ENCODE measurements at regions not wholly inside any gene's neighbourhood (a gene's known extent, or its start where the extent isn't known, plus 50 kb on each side); places are given as distances from the start of the nearest gene placed in this dataset.
"Not testable (repeated sequence)": the region's sequence is repeated elsewhere in the genome, so short reads cannot be mapped to it uniquely, and the experiment has no call there.

DNA sequence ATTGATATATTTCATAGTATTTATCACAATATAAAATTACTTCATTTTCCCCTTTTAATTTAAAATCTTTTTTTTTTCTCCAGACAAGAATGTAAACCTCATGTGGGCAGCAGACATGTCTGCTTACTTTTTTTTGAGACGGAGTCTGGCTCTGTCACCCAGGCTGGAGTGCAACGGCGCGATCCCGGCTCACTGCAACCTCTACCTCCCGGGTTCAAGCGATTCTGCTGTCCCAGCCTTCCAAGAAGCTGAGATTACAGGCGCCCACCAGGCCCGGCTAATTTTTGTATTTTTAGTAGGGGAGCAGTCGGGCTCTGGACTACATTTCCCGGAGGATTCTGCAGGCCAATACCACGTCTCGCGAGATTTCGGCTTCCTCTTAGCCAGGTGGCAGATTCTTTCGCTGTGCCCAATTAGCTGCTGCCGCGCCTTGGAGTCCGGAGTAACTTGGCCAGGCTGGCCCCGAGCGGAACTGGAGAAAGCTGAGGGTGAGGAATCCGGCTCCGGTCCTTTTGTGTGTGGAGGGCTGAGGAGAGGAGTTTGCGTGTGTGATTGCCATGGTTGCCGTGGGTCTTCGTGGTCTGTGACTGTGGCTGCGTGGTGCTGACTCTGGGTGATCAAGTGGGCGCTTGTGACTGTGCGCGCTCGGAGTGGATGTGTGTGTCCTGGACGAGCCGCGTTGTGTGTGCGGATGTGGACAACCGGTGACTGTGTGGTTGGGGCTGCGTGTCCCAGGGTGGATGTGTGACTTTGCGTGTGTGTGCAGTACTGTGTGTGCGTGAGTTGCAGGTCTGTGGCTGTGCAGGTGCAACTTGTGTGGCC is 313.0 kb upstream of the ZNF337 start:
- H3K27me3 Mint-ChIP-seq (ENCODE audit: low read depth in 3 of 3): not testable (repeated sequence)
- peak overlapping the region; percentile 92 to 96 (median 93) for H3K4me3 Mint-ChIP-seq

DNA sequence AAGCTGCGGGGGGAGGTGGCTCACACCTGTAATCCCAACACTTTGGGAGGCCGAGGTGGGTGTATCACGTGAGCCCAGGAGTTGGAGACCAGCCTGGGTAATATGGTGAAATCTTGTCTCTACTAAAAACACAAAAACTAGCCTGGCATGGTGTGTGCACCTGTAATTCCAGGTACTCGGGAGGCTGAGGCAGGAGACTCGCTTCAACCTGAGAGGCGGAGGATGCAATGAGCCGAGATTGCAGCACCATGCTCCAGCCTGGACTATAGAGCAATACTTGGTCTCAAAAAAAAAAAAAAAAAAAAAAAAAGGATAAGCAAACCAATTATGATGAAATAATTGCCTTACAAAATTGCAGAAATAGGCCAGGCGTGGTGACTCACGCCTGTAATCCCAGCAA is 311.4 kb upstream of the ZNF337 start:
- not testable (repeated sequence) for H3K4me3 Mint-ChIP-seq; H3K27ac Mint-ChIP-seq; H3K27me3 Mint-ChIP-seq (ENCODE audit: low read depth in 3 of 3); H3K9me3 Mint-ChIP-seq; H3K36me3 Mint-ChIP-seq; DNase-seq
- peaks cover 10 to 12% of the 10 kb centered on the region in 2 donors for H3K4me1 Mint-ChIP-seq

More for the DNA sequence above, 313.0 kb upstream of the ZNF337 start:
- DNase-seq: peak; percentile 65 to 73 (median 70)
- peaks cover 10 to 12% of the 10 kb centered on the region in 2 donors for H3K4me1 Mint-ChIP-seq
- H3K9me3 Mint-ChIP-seq, H3K36me3 Mint-ChIP-seq: not testable (repeated sequence)
- peak overlapping the region; percentile 83 to 97 (median 92) for H3K27ac Mint-ChIP-seq

DNA sequence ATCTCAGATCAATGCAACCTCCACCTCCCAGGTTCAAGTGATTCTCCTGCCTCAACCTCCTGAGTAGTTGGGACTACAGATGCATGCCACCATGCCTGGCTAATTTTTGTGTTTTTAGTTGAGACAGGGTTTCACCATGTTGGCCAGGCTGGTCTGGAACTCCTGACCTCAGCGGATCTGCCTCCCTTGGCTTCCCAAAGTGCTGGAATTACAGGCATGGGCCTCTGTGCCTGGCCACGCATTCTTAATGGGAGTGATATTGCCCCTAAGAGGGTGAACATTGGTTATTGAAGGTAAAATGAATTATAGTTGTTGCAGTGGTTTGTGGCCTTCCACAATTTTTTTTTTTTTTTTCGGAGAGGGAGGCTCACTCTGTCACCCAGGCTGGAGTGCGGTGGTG is 309.5 kb upstream of the ZNF337 start:
- not testable (repeated sequence) for DNase-seq; H3K4me3 Mint-ChIP-seq; H3K9me3 Mint-ChIP-seq; H3K27me3 Mint-ChIP-seq (ENCODE audit: low read depth in 3 of 3); H3K36me3 Mint-ChIP-seq; H3K27ac Mint-ChIP-seq
- peaks cover 10 to 12% of the 10 kb centered on the region in 2 donors for H3K4me1 Mint-ChIP-seq

DNA sequence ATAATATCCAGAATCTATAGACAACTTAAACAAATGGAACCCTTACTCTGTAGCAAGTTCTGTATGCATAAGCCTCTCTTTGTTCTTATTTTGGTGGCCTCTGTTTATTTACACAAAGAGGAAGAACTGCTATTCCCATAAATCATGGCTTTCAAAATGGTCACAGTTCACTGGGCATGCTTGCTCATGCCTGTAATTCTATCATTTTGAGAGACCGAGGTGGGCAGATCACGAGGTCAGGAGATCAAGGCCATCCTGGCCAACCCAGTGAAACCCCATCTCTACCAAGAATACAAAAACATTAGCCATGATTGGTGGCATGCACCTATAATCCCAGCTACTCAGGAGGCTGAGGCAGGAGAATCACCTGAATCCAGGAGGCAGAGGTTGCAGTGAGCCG is 307.3 kb upstream of the ZNF337 start:
- H3K27ac Mint-ChIP-seq; H3K36me3 Mint-ChIP-seq; H3K27me3 Mint-ChIP-seq (ENCODE audit: low read depth in 3 of 3); H3K9me3 Mint-ChIP-seq; DNase-seq; H3K4me1 Mint-ChIP-seq; H3K4me3 Mint-ChIP-seq: not testable (repeated sequence)

DNA sequence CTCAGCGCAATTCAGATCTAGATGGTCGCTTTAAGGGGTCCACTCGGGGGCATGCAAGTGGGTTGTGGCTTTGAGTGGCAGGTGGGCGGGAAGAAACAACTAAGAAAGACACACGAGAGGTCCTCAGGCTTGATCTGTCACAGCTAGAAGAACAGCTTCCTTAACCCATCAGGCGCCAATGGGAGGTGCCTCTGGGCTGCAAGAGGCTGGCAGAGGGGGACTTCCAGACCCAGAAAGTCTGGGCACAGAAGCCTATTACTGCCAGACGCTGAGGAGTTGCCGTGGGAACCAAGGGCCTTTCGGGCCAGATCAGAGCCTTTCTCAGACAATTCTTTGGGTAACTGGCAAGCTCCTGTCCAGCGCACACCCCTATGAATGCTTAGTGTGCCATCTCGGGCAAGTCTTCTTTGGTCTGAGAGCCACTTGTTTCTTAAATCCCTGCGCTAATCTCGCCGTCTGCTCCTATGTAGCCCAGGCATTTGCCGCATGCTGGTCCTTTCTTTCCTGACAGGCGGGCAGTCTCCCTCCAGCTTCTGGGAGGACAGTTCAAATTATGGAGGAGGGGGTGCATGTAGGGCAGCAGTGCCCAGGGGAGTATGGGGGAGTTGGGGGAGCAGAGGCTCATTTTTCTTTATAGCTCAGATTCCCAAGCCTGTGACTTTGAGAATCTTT is 300.9 kb upstream of the ZNF337 start:
- H3K9me3 Mint-ChIP-seq; H3K27me3 Mint-ChIP-seq (ENCODE audit: low read depth in 3 of 3); H3K4me3 Mint-ChIP-seq; H3K36me3 Mint-ChIP-seq; DNase-seq; H3K4me1 Mint-ChIP-seq: not testable (repeated sequence)
- H3K27ac Mint-ChIP-seq: peak overlapping the region in 1 of 6 donors; percentile 65

DNA sequence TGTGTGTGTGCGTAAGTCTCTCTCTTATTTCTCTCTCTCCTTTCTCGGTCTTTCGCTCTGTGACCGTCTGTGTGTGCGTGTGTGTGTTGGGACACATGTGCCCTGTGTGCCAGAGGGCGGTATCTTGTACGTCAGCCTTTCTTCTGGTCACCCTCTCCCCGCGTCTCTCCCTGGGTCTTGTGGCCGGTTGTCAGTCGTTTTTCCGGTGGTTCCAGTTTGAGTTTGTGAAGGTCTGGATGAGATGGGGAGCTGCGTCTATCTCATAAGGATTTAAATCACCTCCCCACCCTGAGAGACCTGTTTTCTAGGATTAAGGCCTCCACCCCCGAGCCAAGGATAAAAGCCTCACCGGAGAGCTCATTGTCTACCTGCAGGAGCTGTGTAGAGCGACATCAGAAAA is 295.5 kb upstream of the ZNF337 start:
- Mint-ChIP-seq H3K27ac (no peak overlapping the region), H3K36me3 (peaks cover 0 to 16% (median 5%) of the 10 kb centered on the region in 3 donors), H3K4me3 (no peak overlapping the region), H3K27me3 (ENCODE audit: low read depth in 3 of 3) (peaks cover 3 to 5% (median 4%) of the 10 kb centered on the region in 3 donors), H3K9me3 (no peaks in the 10 kb centered on the region), H3K4me1 (peaks cover 10 to 23% of the 10 kb centered on the region in 2 donors)
- DNase-seq: no peak

DNA sequence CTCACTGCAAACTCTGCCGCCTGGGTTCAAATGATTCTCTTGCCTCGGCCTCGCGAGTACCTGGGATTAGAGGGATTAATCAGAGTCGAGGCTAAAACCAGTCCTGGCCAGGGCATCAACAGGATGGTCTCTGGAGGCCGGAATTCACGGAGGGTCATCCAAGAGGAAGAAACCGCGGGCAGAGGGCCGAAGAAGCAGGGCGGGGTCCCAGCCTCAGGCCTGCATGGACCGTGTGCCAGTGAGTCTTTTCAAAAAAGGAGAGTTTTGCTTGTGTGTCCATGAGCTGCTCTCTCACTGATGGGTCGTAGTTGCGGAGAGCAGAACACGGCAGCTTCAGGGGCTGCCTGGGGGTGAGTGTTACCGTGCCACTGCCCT is 295.1 kb upstream of the ZNF337 start:
- H3K4me3 Mint-ChIP-seq: no peak overlapping the region
- H3K9me3 Mint-ChIP-seq: no peaks in the 10 kb centered on the region
- no peak overlapping the region for H3K27ac Mint-ChIP-seq
- peaks cover 3 to 7% (median 6%) of the 10 kb centered on the region in 3 donors for H3K27me3 Mint-ChIP-seq (ENCODE audit: low read depth in 3 of 3)
- DNase-seq: no peak
- H3K4me1 Mint-ChIP-seq: peaks cover 12 to 27% of the 10 kb centered on the region in 2 donors
- H3K36me3 Mint-ChIP-seq: peaks cover 0 to 16% (median 5%) of the 10 kb centered on the region in 3 donors

DNA sequence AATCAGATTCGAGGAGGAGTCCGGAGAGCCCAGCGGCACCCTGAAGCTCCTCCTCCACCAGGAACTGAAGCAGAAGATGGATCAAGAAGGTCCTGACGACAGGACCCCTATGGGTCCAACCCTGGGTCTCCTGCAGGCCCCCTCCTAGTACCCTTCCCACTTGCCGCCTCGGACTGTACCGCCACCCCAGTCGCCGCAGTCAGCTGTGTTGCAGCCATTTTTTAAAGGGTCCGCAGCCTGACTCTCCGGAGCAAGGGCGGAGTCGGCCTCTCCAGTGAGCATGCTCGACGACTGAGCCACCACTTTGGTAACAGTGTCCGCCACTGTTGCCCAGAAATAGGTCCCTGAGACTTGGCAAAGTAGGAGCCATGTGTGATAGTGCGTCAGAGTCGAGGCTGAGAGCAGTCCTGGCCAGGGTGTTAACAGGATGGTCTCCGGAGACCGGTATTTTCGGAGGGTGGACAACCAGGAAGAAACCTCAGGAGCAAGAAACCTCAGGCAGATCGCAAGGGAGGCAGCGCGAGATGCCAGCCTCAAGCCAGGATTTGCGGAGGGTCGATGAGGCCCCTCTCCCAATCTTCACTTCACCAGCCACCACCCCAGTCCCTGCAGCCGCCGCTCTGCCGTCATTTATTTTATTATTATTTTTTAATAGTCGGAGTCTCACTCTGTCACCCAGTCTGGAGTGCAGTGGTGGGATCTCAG is 294.6 kb upstream of the ZNF337 start:
- Mint-ChIP-seq H3K4me1 (peaks cover 12 to 33% of the 10 kb centered on the region in 2 donors), H3K27me3 (ENCODE audit: low read depth in 3 of 3) (peaks cover 3 to 8% (median 7%) of the 10 kb centered on the region in 3 donors), H3K9me3 (no peaks in the 10 kb centered on the region), H3K27ac (no peak overlapping the region), H3K36me3 (peaks cover 0 to 16% (median 5%) of the 10 kb centered on the region in 3 donors), H3K4me3 (no peak overlapping the region)
- DNase-seq: no peak

DNA sequence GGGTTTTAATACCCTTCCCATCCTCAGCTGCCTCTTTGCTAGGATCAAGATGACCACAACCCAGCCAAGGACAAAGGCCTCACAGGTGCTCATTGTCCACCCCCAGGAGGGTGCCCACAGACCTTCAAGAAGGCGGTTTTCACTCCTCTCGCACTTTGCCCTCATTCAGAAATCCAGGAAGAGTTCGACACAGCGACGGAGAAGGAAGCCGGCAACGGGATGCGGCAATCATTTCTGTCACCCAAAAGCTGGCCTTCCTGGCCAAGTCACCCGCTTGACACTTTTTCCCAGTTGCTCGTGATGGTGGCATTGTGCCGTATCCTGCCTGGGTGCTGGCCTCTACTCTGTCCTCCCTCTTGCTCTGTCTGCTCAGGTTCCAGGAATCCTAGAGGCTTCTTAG is 293.0 kb upstream of the ZNF337 start:
- H3K9me3 Mint-ChIP-seq, H3K4me3 Mint-ChIP-seq, DNase-seq, H3K27ac Mint-ChIP-seq: not testable (repeated sequence)
- H3K36me3 Mint-ChIP-seq: peaks cover 0 to 16% (median 5%) of the 10 kb centered on the region in 3 donors
- peaks cover 21 to 45% of the 10 kb centered on the region in 2 donors for H3K4me1 Mint-ChIP-seq
- H3K27me3 Mint-ChIP-seq (ENCODE audit: low read depth in 3 of 3): peaks cover 0 to 12% (median 7%) of the 10 kb centered on the region in 3 donors

DNA sequence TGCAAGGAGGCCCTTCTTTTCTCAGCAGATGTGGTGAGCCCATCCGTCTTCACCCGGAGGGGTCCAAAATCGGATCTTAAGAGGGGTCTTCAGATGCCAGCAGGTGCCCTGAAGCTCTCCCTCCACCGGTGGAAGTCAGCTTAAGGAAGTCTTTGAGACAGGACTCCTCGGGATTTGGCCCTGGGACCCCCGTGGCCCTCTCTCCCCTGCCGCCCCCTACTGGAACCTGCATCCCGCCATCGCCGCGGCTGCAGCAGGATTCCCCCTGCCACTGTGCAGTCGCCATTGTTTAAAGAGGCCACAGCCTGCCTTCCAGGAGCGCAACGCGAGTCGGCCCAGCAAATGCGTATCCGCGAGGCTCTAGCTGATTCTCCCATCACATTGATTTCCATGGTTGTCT is 292.5 kb upstream of the ZNF337 start:
- Mint-ChIP-seq H3K9me3 (no peaks in the 10 kb centered on the region), H3K4me3 (no peak overlapping the region), H3K36me3 (peaks cover 0 to 16% (median 5%) of the 10 kb centered on the region in 3 donors), H3K4me1 (peaks cover 26 to 50% of the 10 kb centered on the region in 2 donors), H3K27ac (no peak overlapping the region), H3K27me3 (ENCODE audit: low read depth in 3 of 3) (peaks cover 0 to 15% (median 7%) of the 10 kb centered on the region in 3 donors)
- no peak for DNase-seq

DNA sequence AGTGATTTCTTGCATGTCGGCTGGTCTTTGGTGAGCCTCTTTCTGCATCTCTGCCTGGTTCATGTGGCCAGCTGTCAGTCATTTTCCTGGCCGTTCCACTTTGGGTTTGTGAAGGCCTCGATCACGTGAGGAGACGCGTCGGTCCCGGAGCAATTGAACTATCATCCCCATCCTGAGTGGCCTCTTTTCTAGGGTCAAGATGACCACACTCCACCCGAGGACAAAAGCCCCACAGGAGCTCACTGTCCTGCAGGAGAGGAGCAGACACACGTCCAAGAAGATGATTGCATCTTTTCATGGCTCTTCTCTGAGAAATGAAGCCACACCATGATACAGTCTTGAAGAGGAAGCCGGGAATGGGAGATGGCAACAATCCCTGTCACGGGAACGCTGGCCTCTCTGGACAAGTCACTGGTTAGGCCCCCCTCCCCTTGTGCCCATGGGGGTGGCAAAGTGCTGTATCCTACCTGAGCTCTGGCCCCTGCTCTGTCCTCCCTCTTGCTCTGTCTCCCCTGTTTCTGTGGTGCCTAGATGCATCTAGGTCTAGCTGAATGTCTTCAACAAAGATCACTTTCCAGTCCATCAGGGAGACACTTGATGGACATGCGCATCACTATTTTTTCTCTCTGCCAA is 291.4 kb upstream of the ZNF337 start:
- not testable (repeated sequence) for DNase-seq
- peaks cover 0 to 12% (median 5%) of the 10 kb centered on the region in 3 donors for H3K36me3 Mint-ChIP-seq
- peaks cover 38 to 62% of the 10 kb centered on the region in 2 donors for H3K4me1 Mint-ChIP-seq

DNA sequence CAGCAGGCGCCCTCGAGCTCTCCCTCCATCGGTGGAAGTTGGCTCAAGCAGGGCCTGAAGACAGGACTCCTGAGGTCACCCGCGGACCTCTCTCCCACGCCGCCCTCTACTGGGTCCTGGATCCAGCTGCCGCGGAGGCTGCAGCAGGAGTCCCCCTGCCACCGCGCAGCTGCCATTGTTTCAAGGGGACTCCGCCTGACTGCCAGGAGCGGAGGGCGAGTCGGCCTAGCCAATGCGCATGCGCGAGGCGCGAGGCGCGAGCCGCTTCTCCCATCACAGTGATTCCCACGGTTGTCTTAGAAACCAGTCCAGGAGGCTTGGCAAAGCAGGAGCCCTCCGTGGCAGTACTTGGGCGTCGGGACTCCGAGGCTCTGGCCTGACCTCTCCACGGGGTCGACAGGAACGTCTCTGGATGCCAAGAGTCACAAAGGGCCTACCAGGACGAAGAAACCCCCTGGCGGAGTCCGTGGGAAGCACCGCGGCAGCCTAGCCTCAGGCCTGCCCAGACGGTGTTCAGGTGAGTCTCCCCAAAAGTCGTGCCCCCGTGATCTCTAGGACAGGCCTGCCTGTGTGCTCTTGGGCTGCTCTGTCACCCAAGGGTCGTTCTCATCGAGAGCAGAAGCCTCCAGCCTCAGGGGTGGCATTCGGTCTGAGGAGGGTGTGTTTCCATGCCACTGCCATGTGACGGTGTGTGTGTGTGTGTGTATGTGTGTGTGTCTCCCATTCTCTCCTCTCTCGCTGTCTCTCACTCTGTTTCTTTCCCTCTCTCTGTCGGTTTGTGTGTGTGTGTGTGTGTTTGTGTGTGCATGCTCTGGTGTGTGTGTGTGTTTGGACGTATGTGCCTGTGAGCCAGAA is 290.6 kb upstream of the ZNF337 start:
- H3K4me3 Mint-ChIP-seq: peak overlapping the region; percentile 75 to 89 (median 82)
- no peaks in the 10 kb centered on the region for H3K9me3 Mint-ChIP-seq
- peaks cover 0 to 9% (median 3%) of the 10 kb centered on the region in 3 donors for H3K36me3 Mint-ChIP-seq
- H3K4me1 Mint-ChIP-seq: peaks cover 45 to 67% of the 10 kb centered on the region in 2 donors
- peak; percentile 66 to 77 (median 77) for DNase-seq
- H3K27me3 Mint-ChIP-seq (ENCODE audit: low read depth in 3 of 3): peaks cover 0 to 15% (median 7%) of the 10 kb centered on the region in 3 donors
- peak overlapping the region in 5 of 6 donors; percentile 5 to 90 (median 69) for H3K27ac Mint-ChIP-seq

More for the DNA sequence above, 291.4 kb upstream of the ZNF337 start:
- peak overlapping the region; percentile 75 to 89 (median 82) for H3K4me3 Mint-ChIP-seq
- peak overlapping the region in 5 of 6 donors; percentile 27 to 90 (median 69) for H3K27ac Mint-ChIP-seq
- H3K9me3 Mint-ChIP-seq: not testable (repeated sequence)
- peaks cover 0 to 15% (median 7%) of the 10 kb centered on the region in 3 donors for H3K27me3 Mint-ChIP-seq (ENCODE audit: low read depth in 3 of 3)

Data from immature natural killer cell (primary cell).